Ishikawa (cell line): ENCODE measurements at regions not wholly inside any gene's neighbourhood (a gene's known extent, or its start where the extent isn't known, plus 50 kb on each side); places are given as distances from the start of the nearest gene placed in this dataset.

Source experiments
- CEBPB ChIP-seq: IDR thresholded peaks from 2 replicates; pipeline ENCODE4 v1.6.1; 2012
- CREB1 ChIP-seq: IDR thresholded peaks from 2 replicates; pipeline ENCODE4 v1.6.1; 2012; ENCODE audit warnings: low read depth
- EGR1 ChIP-seq: IDR thresholded peaks from 2 replicates; pipeline ENCODE4 v1.6.1; 2012
- EP300 ChIP-seq: IDR thresholded peaks from 2 replicates; pipeline ENCODE4 v1.6.1; 2012; ENCODE audit warnings: borderline replicate concordance
- FOXM1 ChIP-seq: IDR thresholded peaks from 2 replicates; pipeline ENCODE4 v1.6.1; 2012; ENCODE audit warnings: low read depth, borderline replicate concordance
- MAX ChIP-seq: IDR thresholded peaks from 2 replicates; pipeline ENCODE4 v1.6.1; 2012
- NFIC ChIP-seq: IDR thresholded peaks from 2 replicates; pipeline ENCODE4 v1.6.1; 2012
- RAD21 ChIP-seq: IDR thresholded peaks from 2 replicates; pipeline ENCODE4 v1.6.1; 2012; ENCODE audit warnings: low read depth
- REST ChIP-seq: IDR thresholded peaks from 2 replicates; pipeline ENCODE4 v1.6.1; 2012; ENCODE audit warnings: low read depth, mild to moderate bottlenecking
- TAF1 ChIP-seq: IDR thresholded peaks from 2 replicates; pipeline ENCODE4 v1.6.1; 2012; ENCODE audit warnings: low read depth, mild to moderate bottlenecking
- TCF12 ChIP-seq: IDR thresholded peaks from 2 replicates; pipeline ENCODE4 v1.6.1; 2012; ENCODE audit warnings: low read depth
- TEAD4 ChIP-seq: IDR thresholded peaks from 2 replicates; pipeline ENCODE4 v1.6.1; 2012
- YY1 ChIP-seq: IDR thresholded peaks from 2 replicates; pipeline ENCODE4 v1.6.1; 2012; ENCODE audit warnings: low read depth
- ZBTB7A ChIP-seq: IDR thresholded peaks from 2 replicates; pipeline ENCODE4 v1.6.1; 2012; ENCODE audit warnings: low read depth
- TF ChIP-seq, protein P1 (sequence below): IDR thresholded peaks from 2 replicates; pipeline ENCODE4 v1.6.1; 2012

DNA sequence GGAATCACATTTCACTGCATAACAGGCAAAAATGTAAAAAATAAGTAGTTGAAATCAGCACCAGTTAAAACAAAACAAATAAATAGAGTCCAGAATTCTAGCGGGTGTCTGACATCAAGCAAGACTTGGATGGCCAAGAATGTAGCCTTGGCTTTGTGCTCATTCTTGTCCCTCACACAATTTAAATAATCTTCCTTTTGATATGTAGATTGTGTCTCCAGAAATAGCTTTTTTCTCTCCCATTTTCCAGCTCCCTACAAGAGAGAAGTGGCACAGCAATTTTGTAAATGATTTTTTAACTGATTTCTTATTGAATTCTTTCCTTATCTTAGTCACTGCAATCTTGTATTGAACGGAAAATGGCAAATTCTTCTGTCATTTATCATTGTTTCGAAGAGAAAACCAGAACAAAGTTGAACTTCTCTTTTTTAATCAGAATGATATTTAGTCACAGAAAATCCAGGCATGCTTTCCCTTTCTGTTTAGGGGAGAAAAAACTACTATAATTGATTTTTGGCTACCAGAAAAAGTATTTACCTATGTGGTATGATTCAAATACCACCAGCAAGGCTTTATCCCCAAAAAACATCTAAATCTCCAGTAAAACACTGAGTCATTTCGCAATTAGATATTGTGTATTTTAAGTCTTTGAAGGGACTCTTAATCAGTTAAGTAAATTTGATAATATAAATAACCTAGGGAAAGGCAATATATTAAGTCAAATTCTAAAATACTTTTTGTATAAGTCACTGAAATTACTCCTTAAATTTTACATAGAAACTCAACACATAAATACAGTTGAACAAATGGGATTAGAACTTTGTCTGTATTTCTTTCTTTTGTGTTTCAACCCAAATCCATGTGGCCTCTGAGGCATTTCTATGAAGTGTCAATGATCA lies 481.7 kb downstream of the GBE1 start:
- TF ChIP-seq EGR1 = no peak
- no peak for TF ChIP-seq ZBTB7A
- no peak for TF ChIP-seq NFIC
- no peak for TF ChIP-seq TEAD4
- TF ChIP-seq TAF1 = no peak

DNA sequence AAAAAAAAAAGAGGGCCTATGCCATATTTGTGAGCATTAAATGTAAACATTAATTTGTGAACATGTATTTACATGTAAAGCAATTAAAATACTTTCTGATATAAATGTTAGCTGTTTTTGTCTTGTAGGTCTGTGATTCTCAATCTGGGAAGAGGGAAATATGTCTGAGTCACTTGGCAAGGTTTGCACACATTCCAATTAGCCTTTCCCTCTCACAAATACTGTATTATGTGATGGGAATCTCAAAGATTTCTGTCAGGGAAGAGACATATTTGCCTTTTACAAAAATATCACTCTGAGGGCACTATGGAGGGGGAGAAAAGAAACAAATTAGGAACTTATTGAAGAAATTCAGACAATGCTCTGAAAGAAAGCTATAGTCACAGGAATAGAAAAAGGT lies 483.6 kb downstream of the GBE1 start:
- TF ChIP-seq REST (no peak), YY1 (no peak), EP300 (no peak), RAD21 (no peak), CREB1 (no peak), CEBPB (no peak), TEAD4 (no peak), FOXM1 (no peak), NFIC (no peak), MAX (no peak), TAF1 (no peak), TCF12 (no peak), EGR1 (no peak), ZBTB7A (no peak)
- TF ChIP-seq, protein P1, sequence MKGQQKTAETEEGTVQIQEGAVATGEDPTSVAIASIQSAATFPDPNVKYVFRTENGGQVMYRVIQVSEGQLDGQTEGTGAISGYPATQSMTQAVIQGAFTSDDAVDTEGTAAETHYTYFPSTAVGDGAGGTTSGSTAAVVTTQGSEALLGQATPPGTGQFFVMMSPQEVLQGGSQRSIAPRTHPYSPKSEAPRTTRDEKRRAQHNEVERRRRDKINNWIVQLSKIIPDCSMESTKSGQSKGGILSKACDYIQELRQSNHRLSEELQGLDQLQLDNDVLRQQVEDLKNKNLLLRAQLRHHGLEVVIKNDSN = no peak

- TF ChIP-seq CEBPB (no peak), EGR1 (no peak), NFIC (no peak), TAF1 (no peak), YY1 (no peak), ZBTB7A (no peak), RAD21 (no peak), CREB1 (no peak), MAX (no peak), REST (no peak)
- TF ChIP-seq, protein P1 = no peak
These were observed 486.8 kb downstream of the GBE1 start for GRCh38 chr3:81274671-81275070.

DNA sequence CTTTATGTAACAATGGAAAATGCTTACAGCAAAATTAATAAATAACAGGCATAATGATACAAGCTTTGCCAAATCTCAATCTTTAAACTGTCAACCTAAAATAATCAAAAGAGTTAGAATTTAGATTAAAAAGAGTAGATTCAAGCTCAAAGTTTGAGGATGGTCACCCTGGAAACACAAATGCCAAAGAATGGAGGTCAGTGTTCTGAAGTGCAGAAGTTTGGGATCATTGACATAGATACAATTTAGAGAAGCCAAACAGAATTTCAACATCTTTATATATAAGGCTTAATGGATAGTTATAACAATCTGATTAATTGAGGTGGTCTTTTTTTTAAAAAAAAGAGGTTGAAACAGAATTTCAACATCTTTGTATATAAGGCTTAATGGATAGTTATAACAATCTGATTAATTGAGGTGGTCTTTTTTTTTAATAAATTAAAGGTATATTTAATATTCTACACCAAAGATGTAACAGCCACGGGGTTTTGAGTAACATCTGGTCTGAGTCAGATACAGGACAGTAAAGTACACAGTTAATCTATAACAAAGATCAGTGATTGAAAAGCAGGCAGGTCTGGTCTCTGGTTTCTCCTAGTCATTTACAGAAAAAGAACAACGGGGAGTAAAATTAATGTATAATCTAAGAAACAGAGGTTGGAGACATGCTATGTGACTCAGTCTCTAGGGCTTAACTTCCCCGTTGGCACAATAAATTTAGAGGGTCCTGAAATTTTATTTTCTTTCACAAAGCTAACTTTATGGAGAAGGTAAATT lies 490.7 kb downstream of the GBE1 start:
- TF ChIP-seq ZBTB7A (no peak), TAF1 (no peak), NFIC (no peak), TCF12 (no peak), EP300 (no peak), TEAD4 (no peak), RAD21 (no peak)

DNA sequence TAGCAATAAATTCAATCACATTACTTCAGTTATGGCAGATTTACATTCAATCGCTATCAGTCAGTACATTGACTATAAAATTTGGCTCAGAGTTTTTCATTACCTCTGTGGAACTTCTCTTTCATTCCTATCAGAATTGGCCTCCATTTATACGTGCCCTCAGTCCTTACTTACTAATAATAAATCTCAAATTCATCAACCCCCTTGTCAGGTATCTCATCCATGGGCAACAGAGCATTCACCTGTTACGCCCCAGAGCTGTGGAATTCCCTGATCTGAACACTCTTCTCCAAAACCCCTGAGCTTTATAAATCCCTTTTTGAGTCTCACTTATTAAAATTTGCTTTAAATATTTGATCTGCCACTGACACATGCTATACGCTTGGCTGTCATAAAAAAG lies 492.9 kb downstream of the GBE1 start:
- TF ChIP-seq CEBPB (no peak), EP300 (no peak), TEAD4 (no peak), REST (no peak), TAF1 (no peak), FOXM1 (no peak), EGR1 (no peak), CREB1 (no peak), RAD21 (no peak), NFIC (no peak), ZBTB7A (no peak), YY1 (no peak), TCF12 (no peak), MAX (no peak)
- TF ChIP-seq, protein P1 = no peak
